ENCODE measurements at regions not wholly inside any gene's neighbourhood (a gene's known extent, or its start where the extent isn't known, plus 50 kb on each side); places are given as distances from the start of the nearest gene placed in this dataset.
"Not testable (repeated sequence)": the region's sequence is repeated elsewhere in the genome, so short reads cannot be mapped to it uniquely, and the experiment has no call there.

DNA sequence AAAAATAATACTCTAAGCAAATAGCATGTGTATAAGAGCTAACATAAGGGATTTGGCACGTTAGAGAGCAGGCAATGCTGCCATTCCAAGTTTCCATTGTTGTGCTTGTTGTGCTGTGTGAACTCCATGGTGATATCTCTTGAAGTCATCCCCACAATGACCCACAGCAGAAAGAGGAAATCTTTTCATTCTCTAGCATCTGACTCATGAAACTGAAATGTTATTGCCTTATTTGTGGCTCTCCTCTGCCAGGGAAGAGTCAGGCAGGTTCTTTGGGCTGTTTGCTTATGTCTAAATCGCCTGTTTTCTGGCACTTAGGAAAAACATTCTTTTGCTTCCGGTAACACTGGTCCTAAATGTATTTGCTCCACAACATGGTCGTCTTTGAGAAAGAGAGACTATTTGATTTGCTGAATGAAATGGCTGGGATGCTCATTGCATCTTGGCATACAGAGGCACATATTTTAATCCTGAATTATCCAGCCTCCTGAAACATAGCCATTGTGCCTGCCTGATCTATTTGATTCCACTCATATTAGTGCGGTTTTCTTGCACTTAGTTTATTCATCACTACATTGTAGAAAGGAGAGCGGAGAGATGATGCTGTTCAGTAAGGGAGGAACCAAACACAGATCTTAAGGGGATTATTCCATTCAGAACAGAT is 188.8 kb downstream of the CSNK1G3 start:
- H3K4me1 ChIP-seq = peaks cover 0 to 30% (median 9%) of the 10 kb centered on the region in 12 donors
- no peaks in the 10 kb centered on the region for H3K36me3 ChIP-seq
- TF ChIP-seq CTCF (IDR thresholded peaks at IDR 0.05) = no peak
- H3K27me3 ChIP-seq = no peaks in the 10 kb centered on the region
- H3K9me3 ChIP-seq = peaks cover 0 to 13% (median 1%) of the 10 kb centered on the region in 12 donors
- ATAC-seq = peak; percentile 65 to 87 (median 74)
- H3K27ac ChIP-seq = peak overlapping the region in 6 of 12 donors; percentile 4 to 53 (median 44)
- DNase-seq = peak in 3 of 5 donors; percentile 16 to 38 (median 24)
- intact Hi-C loops (cut with DNase I) = loop anchor here in 1 of 10 donors (5.0 kb wide), 1 partner anchor 52 kb away; no protein-coding TSS in a partner anchor
- WGBS, 4 donors = 56 to 72% (median 60%) methylated on average over 6 of the region's 6 CpGs
- no peak overlapping the region for H3K4me3 ChIP-seq

GRCh38 chr5:123699571-123699970 is 187.6 kb downstream of the CSNK1G3 start:
- intact Hi-C loops (cut with DNase I) = loop anchor here in 2 of 10 donors (5.0 to 10.0 kb wide), 3 partner anchors 55 to 1205 kb away; no protein-coding TSS in a partner anchor
- peak overlapping the region in 2 of 12 donors; percentile 49 to 53 for H3K27ac ChIP-seq
- peaks cover 0 to 30% (median 9%) of the 10 kb centered on the region in 12 donors for H3K4me1 ChIP-seq
- TF ChIP-seq POLR2A (IDR thresholded peaks at IDR 0.05) (no peak), CTCF (IDR thresholded peaks at IDR 0.05) (no peak)
- DNase-seq = no peak
- no peaks in the 10 kb centered on the region for H3K27me3 ChIP-seq
- WGBS, 4 donors = 90 to 94% (median 92%) methylated on average over 2 of the region's 2 CpGs
- H3K9me3 ChIP-seq = peaks cover 0 to 7% (median 0%) of the 10 kb centered on the region in 12 donors
- ATAC-seq = no peak
- H3K36me3 ChIP-seq = no peaks in the 10 kb centered on the region
- no peak overlapping the region for H3K4me3 ChIP-seq

GRCh38 chr5:123698937-123699336 is 187.0 kb downstream of the CSNK1G3 start:
- WGBS, 4 donors = 90 to 99% (median 94%) methylated on average over 3 of the region's 3 CpGs
- H3K4me1 ChIP-seq = peaks cover 0 to 30% (median 9%) of the 10 kb centered on the region in 12 donors
- intact Hi-C loops (cut with DNase I) = loop anchor here in 2 of 10 donors (5.0 to 10.0 kb wide), 3 partner anchors 56 to 1206 kb away; no protein-coding TSS in a partner anchor

GRCh38 chr5:123696921-123697341 is 185.0 kb downstream of the CSNK1G3 start:
- Histone ChIP-seq H3K27ac (peak overlapping the region in 10 of 12 donors; percentile 32 to 68 (median 56)), H3K36me3 (no peaks in the 10 kb centered on the region), H3K27me3 (no peaks in the 10 kb centered on the region), H3K9me3 (peaks cover 0 to 7% (median 0%) of the 10 kb centered on the region in 12 donors), H3K4me1 (peaks cover 0 to 30% (median 9%) of the 10 kb centered on the region in 12 donors), H3K4me3 (no peak overlapping the region)
- WGBS, 4 donors = 10 to 23% (median 21%) methylated on average over 4 of the region's 4 CpGs
- DNase-seq (peak; percentile 74 to 88 (median 78)), ATAC-seq (peak; percentile 95 to 99 (median 97))
- intact Hi-C loops (cut with DNase I) = loop anchor here in 2 of 10 donors (5.0 to 10.0 kb wide), 3 partner anchors 58 to 1208 kb away; no protein-coding TSS in a partner anchor
- no peak for TF ChIP-seq POLR2A (IDR thresholded peaks at IDR 0.05)
- TF ChIP-seq CTCF (IDR thresholded peaks at IDR 0.05) = no peak

More at GRCh38 chr5:123698937-123699336, 187.0 kb downstream of the CSNK1G3 start:
- not testable (repeated sequence) for H3K27ac ChIP-seq, ATAC-seq, H3K4me3 ChIP-seq, H3K36me3 ChIP-seq, H3K9me3 ChIP-seq, DNase-seq, H3K27me3 ChIP-seq
